Activated gamma-delta T cell treated with Interleukin-2 at 50 U/mL for 16 hours (primary cell): ENCODE measurements at regions not wholly inside any gene's neighbourhood (a gene's known extent, or its start where the extent isn't known, plus 50 kb on each side); places are given as distances from the start of the nearest gene placed in this dataset.
A peak's percentile ranks its signal among the peaks of the same experiment; 100 is the strongest.
"Not testable (repeated sequence)": the region's sequence is repeated elsewhere in the genome, so short reads cannot be mapped to it uniquely, and the experiment has no call there.

Experiments
- DNase-seq: peaks from one replicate; pipeline ENCODE4 v3.0.0-alpha.2; 2020

DNA sequence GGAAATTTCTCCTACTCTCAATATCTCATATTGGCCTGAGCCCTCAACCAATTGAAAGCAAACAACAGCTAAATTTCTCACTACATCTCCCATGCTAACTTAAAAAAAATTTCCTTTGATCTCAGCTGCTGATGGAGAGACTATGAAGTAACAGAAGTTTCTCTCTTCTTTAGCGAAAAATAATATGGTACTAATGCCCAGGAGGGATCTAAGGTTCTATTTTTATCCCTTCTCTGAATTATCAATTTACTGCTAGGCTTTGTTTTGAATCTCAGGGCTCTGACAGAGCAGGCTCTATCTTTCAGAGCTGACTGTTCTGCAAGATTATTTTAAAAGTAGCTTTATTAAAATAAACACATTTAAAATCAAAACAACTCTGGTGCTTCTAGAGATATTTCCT is 558.6 kb downstream of the KCNA4 start:
- no peak for DNase-seq

DNA sequence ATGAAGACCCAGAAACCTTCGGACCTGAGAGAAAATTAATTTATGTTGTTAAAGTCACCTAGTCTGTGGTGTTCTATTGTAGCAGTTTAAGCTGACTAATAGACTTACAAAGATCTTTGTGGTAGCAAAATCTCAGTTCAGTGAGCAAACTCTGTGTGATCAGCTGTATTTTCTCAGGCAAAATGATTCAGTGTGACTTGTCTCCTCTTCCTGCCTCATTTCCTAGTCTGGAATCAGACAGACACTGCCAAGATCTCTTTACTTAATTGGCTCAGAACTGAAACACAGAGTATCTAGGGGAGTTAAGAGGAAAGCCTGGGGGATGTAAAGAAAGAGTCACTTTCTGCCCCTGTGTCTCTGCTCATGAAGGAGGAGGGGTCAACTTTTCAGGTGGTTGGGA is 564.7 kb downstream of the KCNA4 start:
- no peak for DNase-seq

DNA sequence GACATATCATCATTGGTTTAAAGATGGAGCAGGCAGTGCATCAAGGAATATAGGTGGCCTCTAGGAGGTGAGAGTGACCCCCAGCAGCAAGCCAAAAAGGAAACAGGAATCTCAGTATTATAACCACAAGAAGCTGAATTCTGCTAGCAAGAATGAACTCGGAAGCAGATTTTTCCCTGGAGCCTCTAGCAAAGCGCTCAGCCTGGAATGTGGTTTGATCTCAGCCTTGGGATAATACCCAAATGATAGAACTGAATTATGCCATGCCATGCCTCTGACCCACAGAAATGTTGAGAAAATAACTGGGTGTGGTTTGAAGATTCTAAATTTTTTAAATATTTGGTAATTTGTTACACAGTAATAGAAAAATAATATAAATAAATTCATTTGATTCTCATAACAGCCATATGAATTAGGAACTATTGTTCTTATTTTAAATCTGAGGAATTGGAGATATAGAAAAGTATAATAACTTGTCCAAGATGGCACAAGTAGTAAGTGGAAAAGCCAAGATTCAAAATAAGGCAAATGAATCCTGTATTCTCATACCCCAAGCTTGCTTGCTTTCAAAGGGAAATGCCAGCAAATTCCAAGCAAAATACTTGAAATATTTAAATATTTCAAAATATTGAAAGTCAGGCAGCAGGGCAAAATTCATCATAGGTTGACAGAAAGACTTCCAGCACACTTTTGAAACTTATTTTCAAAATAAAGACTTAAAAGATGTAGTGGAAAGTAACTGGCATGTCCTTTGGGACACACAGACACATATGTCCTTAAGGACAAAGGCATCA is 567.4 kb downstream of the KCNA4 start:
- no peak for DNase-seq

DNA sequence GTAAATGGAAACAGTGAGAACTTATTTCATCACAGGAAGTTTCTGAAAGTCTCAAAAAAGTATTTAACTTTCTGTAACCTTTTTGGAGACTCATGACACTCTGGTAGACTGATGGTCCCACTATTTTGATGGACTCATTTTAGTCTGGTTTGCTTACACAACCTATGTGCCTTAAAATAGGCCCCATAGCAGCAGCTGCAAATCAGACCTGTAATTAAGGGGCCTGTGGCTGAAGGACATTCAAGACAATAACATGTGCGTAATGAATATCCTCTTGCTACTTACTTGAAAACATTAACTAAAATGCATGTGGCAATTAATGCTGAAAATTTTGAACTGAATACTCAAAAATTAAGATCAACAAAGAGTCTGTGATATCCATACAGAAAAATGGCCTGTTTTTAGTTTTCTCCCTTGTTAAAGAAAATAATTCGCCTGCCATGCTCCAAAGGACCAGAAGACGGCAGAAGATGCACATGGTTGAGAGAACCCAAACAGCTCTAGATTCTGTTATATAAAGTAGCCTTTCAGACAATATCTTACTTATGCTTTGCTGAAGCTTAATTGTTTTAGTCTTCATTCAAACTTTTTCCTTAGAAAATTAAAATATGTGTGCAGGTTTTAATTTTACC is 568.5 kb downstream of the KCNA4 start:
- DNase-seq, result no peak

DNA sequence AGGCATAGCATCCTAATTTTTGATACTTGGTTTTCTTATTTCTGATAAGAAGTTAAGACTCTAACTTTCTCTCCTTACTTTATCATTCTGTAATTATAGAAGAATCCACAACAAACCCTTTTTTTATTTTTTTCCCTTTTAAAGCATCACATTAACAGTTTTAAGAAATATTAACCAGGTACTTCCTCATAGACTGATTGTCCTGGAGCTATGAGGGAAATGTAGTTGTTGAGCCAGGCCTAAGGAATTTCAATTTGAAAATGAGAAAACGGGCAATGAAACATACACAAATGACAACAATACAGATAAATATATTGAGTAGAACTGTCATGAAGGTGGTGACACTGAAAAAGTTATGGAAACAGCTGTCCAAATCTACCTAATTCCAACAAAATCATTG is 569.0 kb downstream of the KCNA4 start:
- no peak for DNase-seq

DNA sequence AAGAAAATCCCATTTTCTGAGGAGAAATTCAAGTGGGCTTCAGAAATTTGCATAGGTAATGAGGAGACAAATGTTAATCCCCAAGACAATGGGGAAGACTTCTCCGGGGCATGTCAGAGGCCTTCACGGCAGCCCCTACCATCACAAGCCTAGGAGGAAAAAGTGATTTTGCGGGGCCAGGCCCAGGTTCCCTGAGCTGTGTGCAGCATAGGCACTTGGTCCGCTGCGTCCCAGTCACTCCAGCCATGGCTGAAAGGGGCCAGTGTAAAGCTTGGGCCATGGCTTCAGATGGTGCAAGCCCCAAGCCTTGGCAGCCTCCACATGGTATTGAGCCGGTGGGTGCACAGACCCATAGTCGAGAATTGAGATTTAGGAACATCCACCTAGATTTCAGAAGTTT is 570.7 kb downstream of the KCNA4 start:
- no peak for DNase-seq

DNA sequence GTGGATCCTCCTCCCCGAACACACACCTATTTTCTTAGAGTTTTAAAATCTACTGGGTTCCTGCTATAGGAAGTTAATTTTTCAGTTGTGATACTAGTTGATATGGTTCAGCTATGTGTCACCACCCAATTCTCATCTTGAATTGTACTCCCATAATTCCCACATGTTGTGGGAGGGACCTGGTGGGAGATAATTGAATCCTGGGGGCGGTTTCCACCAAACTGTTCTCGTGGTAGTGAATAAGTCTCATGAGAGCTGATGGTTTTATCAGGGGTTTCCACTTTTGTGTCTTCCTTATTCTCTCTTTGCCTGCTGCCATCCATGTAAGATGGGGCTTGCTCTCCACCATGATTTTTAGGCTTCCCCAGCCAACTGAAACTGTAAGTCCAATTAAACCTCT is 571.6 kb downstream of the KCNA4 start:
- DNase-seq, result not testable (repeated sequence)

DNA sequence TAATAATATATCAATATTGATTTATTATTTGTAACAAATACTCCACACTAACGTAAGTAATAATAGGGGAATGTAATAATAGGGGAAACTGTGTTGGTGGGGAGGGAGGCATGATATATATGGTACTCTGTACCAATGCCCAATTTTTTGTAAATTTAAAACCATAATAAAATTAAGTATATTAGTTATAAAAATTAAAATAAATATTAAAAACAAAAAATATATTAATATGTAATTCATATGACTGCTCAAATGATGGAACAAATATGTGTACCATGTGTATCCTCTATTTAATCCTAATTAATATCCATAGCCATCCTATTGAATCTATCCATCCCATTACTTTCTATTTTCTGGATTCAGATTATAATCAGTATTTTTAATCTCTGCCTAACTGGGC is 578.0 kb downstream of the KCNA4 start:
- no peak for DNase-seq

DNA sequence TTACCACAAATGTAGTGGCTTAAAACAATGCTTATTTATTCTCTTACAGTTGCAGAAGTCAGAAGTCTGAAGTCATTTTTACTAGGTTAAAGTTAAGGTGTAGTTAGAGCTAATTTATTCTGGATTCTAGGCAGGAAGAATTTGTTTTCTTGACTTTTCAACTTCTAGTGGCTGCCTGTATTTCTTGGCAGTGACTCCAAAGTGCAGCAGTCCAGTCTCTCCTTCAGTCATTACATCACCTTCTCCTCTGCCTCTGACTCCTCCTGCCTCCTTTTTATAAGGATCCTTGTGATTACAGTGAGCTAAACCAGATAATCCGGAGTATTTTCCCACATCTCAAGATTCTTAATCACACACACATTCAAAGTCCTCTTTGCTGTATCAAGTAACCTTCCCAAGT is 581.4 kb downstream of the KCNA4 start:
- no peak for DNase-seq

DNA sequence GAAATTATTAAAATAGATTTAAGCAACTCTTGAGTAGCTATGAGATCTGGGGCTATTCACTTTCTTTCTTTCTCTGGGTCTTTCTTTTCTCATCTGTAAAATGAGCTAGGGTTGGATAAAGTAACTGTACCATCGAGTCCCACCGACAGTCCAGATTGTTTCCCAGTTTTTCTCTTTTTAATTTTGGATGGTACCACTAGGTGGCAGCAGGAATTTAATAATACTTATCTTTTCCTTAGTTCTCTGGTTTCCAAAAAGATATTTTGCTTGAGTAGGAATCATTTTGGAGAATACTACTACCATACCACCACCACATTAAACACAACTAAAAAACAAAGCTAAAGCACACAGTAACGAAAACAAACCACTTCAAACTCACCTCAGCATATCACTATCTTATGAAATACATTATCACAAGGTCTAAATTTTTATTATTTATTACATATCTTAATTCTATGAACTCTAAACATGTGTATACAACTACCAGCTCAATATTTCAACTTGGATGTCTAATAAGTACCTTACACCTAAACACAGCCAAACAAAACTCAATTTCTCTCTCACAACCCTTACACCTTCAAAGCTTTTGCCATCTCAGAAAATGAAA is 584.0 kb downstream of the KCNA4 start:
- DNase-seq, result no peak

DNA sequence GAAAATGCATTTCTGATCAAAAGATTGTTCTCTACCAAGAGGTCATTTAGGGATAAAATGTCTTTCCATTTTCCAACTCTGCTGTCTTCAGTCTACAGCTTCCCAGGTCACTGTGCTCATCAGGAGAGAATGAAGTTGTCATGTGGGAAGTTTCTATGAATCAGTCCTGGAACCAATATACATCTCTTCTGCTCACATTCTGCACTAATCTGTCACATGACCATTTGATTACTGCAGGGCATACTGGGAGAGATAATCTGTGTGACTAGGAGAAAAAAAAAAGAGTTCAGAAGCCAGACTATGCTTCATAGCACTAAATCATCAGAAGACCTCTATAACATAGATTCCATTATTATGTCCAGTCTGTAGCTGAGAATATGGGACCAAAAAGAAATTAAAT is 611.5 kb downstream of the KCNA4 start:
- no peak for DNase-seq

DNA sequence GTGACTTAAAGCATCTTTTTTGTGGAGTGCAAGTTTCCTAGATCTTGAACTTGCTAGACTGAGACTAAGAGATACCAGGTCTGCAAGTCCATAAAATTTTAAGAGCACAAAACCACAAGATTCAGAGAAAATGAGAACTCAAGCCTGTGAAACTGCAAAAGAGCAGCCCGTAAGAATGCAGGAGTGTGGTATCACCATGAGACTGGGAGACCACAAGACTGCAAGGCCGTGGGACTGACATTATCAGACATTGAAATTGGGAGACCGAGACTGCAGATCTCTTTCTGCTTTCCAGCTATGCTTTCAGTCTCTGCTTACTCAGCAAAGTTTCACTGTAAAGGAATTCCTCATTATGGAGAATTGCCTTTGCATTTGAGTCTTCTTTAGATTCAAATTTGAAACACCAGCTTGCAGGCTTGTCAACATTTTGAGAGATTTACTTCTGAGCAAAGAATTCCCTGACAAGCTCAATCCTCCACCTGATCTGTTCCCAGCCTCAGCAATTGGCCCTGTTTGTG is 621.2 kb downstream of the KCNA4 start:
- DNase-seq, result no peak

DNA sequence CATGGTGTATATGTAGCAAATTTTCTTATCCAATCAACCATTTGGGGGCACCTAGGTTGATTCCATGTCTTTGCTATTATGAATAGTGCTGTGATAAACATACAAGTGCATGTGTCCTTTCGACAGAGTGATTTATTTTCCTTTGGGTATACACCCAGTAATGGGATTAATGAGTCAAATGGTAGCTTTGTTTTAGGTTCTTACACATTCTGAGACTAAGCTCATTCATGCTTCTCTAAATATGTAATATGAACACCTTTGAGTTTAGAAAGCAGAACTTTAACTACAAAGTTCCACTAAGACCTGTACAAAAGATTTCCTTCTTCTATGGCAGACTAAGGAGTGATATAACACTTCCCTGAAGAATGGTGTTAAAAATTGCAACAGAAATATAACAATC is 627.0 kb downstream of the KCNA4 start:
- DNase-seq, result no peak

DNA sequence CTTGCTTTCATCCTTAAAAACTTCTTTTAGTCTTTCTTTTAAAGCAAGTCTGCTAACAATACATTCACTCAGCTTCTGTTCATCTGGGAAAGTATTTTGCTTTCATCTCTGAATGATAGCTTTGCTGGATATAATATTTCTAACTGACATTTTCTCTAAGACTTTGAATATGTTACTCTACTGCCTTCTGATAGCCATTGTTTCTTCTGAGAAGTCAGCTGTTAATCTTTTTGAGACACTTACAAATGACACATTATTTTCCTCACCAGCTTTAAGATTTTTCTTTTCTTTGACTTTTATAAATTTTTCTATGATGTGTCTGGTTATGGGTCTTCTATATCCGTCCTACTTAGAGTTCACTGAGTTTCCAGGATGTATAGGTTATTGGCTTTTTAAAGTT is 643.1 kb downstream of the KCNA4 start:
- no peak for DNase-seq

DNA sequence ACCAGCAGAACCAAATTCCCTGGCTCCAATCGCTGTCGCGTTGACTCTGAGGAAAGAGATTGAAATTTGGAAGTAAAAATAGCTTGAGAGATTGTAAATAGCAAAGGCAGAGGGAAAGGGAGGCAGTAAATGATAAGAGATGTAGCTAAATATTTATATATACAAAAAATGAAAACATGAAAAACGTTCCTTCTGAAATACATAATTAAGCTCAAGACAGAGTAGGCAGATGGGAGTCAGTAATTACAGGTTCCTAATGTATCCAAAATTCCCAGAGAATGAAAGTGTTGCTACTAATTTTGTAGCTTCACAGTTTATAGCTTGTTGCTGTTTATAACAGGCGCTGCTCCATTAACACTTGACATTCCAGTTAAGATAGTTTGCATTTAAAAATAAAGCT is 648.7 kb downstream of the KCNA4 start:
- no peak for DNase-seq

DNA sequence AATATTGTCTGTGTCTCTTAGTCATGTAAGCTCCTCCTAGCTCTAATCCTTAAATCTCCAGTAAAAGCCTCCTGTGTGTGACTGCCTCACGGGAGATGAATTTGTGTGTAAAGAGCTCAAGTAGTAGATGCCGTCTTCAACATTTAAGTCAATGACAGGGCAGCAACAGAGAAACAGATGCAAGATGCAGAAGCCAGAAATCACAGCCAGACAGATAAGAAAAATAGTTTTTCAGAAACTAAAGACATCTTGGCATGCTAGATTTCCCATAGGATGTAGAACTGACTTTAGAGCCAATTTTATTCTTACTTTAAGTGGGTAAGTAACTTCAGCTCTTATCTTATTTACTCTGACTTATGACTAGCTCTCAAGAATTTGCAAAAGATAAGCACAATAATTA is 652.8 kb downstream of the KCNA4 start:
- no peak for DNase-seq

DNA sequence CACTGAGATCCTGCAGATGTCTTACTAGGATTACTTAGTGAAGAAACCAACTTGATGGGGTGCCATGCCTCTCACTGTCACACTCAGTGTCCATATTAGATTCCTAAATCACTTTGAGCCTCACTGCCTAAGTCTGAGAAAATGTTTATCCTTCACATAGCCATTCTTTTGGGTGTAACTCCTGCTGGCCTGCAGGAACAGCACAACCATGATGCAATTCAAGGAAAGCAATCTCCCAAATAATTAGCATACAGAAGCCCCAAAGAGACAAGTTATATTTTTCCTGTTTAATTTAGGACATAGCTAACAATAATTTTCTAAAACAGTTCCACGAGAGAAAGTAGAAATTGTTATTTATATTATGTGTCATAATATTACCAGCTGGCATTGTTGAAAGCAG is 655.5 kb downstream of the KCNA4 start:
- no peak for DNase-seq

DNA sequence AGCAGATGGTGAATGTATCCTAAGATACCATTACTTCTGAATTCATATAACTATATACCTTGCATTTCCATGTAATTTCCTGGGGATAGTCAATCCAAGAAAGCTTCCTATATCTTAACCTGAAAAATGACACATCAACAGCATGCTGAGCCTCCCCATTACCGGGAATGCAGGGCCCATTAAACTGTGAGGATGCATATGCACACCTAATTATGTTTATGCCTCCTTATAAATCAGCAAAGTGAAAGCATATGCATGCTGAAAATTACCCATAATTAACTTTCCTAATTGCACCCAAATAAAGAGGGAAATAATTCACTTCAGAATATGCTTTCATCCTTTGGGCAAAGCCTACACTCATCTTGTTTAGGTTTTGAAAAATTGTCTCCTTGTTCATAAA is 663.0 kb downstream of the KCNA4 start:
- no peak for DNase-seq

DNA sequence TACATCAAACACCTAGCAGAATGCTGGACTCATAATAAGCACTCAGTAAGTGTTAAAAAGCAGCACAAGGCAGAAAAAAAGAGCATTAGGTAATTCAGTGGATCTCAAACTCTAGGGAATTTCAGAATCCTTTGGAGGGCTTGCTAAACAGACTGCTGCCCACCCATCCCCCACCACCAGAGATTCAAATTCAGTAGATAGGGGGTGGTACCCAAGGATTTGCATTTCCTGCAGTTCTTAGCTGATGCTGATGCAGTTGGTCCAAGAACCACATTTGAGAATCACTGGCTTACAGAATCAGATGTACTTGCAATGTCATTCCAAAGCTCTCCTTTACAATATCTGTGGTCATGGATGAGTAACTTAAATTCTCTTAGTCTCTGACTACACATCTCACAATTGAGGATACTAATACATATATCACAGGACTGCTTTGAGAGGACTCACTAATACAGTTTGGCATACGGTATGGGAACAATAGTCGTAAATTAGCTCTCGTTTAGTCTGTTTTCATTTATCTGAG is 664.5 kb downstream of the KCNA4 start:
- no peak for DNase-seq

DNA sequence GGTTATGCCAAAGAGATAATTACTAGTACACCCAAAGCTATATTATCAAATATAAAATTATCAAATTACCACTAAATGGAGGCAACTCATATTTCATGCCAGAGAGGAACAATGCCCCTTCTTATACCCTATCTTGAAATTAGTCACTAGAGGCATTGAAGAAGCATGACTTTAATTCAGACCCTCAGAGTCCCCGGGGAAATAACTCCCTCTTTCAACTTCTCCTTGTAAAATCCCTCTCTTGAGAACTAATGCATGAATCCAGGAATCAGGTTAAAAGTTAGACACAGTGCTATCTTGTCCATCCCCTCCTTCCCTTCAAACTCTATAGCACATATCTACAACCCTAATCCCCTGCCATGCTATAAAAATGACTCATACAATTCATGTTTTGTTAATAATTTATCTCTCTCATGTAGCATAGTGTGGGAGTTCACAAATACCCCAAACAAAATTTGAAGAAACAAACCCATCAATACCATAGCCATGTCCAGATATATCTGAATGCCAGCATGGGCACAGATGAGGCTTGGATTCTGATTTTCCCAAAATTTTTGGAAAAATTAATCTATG is 665.4 kb downstream of the KCNA4 start:
- DNase-seq, result no peak

DNA sequence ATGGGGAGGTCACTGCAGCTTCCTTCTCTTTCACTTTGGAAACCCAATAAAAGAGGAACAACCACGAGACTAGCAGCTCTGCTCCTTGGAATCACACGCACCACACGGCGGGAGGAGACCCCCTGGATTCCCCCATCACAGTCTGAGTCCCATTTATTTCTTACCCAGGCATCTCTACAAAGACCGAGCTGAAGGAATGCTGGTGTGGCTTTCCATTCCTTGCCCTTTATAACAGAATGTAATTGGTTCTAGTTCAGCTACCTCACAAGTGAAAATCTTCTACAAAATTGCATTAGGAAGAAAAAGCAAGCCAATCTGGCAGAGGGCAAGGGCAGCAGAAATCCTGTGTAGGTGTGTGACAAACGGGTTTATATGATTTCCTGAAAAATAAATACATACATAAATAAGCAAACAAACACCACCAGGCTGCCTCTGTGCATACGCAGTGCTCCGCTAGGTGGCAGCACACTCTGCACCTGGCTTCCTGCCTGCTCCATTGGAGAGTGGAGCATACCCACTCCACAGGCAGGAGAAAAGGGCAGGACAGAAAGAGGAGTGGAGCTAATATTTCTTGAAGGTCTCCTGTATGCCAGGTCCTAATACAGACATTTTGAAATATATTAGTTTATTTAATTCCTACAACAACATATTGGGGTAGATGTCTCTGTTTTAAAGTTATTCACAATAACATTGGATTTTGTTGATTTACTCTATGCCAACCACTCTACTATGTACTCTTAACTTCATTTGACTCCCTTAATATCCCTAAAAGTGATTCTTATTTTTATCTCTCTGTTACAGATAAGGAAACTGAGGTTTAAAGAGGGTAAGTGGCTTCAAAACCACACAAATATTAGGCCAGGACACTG is 673.1 kb downstream of the KCNA4 start:
- peak; percentile 3 for DNase-seq

DNA sequence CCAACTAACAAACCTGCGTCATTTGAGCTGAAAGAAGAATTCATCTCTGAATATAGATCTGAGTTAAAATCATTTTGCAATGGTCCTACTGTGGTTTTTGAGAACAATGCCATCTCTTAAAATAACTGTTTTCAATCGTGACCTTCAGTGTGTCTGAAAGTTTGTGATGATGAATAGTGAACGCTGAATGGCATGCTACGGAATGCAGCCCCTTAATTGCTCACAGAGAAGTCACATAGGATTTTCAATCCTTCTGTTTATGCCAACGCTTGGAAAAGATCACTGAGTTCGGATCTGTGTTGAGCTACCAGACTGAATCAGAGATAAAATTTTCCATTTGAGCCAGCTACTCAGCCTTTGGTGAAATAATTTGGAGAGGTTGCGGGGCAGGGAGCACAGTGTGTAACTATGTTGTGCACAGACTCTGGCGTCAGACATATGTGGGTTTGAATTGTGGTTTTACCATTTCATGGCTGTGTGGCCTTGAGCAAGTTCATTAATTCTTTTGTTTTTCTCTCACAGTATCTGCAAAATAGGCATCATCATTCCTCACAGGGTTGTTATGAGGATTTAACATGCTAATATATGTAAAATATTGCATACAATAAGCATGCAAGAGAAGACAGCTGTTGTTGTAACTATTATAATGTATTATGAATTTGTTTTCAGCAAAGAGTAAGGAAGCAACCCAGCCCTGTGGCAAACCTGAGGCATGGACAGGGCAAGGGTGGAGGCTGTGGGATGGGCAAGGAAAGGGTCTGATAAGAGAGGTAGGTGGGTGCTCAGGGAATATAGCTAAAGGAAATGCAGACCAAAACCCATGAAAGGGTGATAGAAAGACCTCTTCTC is 679.9 kb downstream of the KCNA4 start:
- DNase-seq, result no peak
